Stimulated activated CD8-positive, alpha-beta memory T cell treated with anti-CD3 and anti-CD28 coated beads, Interleukin-7, amount 100 ng/mL, for 48 hours (primary cell): ENCODE measurements at regions not wholly inside any gene's neighbourhood (a gene's known extent, or its start where the extent isn't known, plus 50 kb on each side); places are given as distances from the start of the nearest gene placed in this dataset.

Source experiments
- DNase-seq, 2 donors: peaks; one replicate each; pipeline ENCODE4 v3.0.0-alpha.2; 2020; ENCODE audit warnings: low read depth in 1 of 2; ENCODE audit errors: extremely low read depth in 1 of 2

GRCh38 chr7:41312235-41312634 lies 390.7 kb downstream of the INHBA start:
- no peak for DNase-seq

GRCh38 chr7:41311301-41311700 lies 391.6 kb downstream of the INHBA start:
- no peak for DNase-seq

GRCh38 chr7:41306486-41306885 lies 396.4 kb downstream of the INHBA start:
- no peak for DNase-seq

- no peak for DNase-seq
Measured at GRCh38 chr7:41305001-41305400, 397.9 kb downstream of the INHBA start.

- DNase-seq, result no peak
Measured at GRCh38 chr7:41303709-41304108, 399.2 kb downstream of the INHBA start.

GRCh38 chr7:41298409-41298808 lies 404.5 kb downstream of the INHBA start:
- no peak for DNase-seq

GRCh38 chr7:41297166-41297565 lies 405.7 kb downstream of the INHBA start:
- DNase-seq, result no peak

- no peak for DNase-seq
Measured at GRCh38 chr7:41295455-41295815, 407.5 kb downstream of the INHBA start.

GRCh38 chr7:41294556-41295454 lies 408.1 kb downstream of the INHBA start:
- no peak for DNase-seq

GRCh38 chr7:41292487-41292886 lies 410.4 kb downstream of the INHBA start:
- DNase-seq, result no peak

GRCh38 chr7:41287559-41288335 lies 415.1 kb downstream of the INHBA start:
- no peak for DNase-seq

- no peak for DNase-seq
Measured at GRCh38 chr7:41280491-41280890, 422.4 kb downstream of the INHBA start.

- no peak for DNase-seq
Measured at GRCh38 chr7:41277561-41277960, 425.3 kb downstream of the INHBA start.

- DNase-seq, result no peak
Measured at GRCh38 chr7:41275255-41275654, 427.6 kb downstream of the INHBA start.

GRCh38 chr7:41274179-41274578 lies 428.7 kb downstream of the INHBA start:
- DNase-seq, result no peak

- DNase-seq, result no peak
Measured at GRCh38 chr7:41272664-41273063, 430.2 kb downstream of the INHBA start.

GRCh38 chr7:41268878-41269277 lies 434.0 kb downstream of the INHBA start:
- DNase-seq, result no peak

GRCh38 chr7:41261080-41261479 lies 441.8 kb downstream of the INHBA start:
- DNase-seq, result no peak

- no peak for DNase-seq
Measured at GRCh38 chr7:41257660-41258059, 445.2 kb downstream of the INHBA start.

GRCh38 chr7:41256186-41256945 lies 446.5 kb downstream of the INHBA start:
- no peak for DNase-seq

GRCh38 chr7:41255716-41256115 lies 447.2 kb downstream of the INHBA start:
- no peak for DNase-seq
